SU-DHL-6 (cell line): ENCODE measurements at regions not wholly inside any gene's neighbourhood (a gene's known extent, or its start where the extent isn't known, plus 50 kb on each side); places are given as distances from the start of the nearest gene placed in this dataset.

Experiments
- H2AFZ ChIP-seq: fragments of 200-600 bp; sonication (generic); 2 replicates; pipeline ENCODE4 v1.6.1; 2014; ENCODE audit warnings: low read depth, mild to moderate bottlenecking, moderate library complexity, mixed read lengths, antibody characterized with exemption, low read length; ENCODE audit not compliant: severe bottlenecking
- H3F3A ChIP-seq: fragments of 200-600 bp; shearing (Covaris generic); 2 replicates; pipeline ENCODE4 v1.6.0; 2016; ENCODE audit warnings: antibody characterized with exemption, mild to moderate bottlenecking; ENCODE audit not compliant: insufficient read depth
- H3K27ac ChIP-seq: fragments of 200-600 bp; sonication (generic); 2 replicates; pipeline ENCODE4 v1.5.1; 2016; ENCODE audit warnings: low read depth, mild to moderate bottlenecking, low read length, moderate library complexity, mixed read lengths
- H3K27me3 ChIP-seq: fragments of 200-600 bp; sonication (generic), shearing (Covaris generic); 2 replicates; pipeline ENCODE4 v1.6.0; 2014; ENCODE audit warnings: mild to moderate bottlenecking, low read length
- H3K36me3 ChIP-seq: fragments of 200-600 bp; sonication (generic); 2 replicates; pipeline ENCODE4 v1.6.1; 2014; ENCODE audit warnings: mild to moderate bottlenecking, low read length, mixed read lengths
- H3K4me2 ChIP-seq: fragments of 300-600, 200-600 bp; shearing (Covaris generic), sonication (generic); 2 replicates; pipeline ENCODE4 v1.6.0; 2014; ENCODE audit warnings: low read length, low read depth, mild to moderate bottlenecking; ENCODE audit not compliant: poor library complexity, severe bottlenecking
- H3K4me3 ChIP-seq: fragments of 200-600 bp; sonication (generic); 2 replicates; pipeline ENCODE4 v1.5.1; 2014; ENCODE audit warnings: antibody characterized with exemption, low read length, mild to moderate bottlenecking, mixed read lengths; ENCODE audit not compliant: insufficient read depth, poor library complexity, severe bottlenecking
- H3K79me2 ChIP-seq: fragments of 200-600 bp; sonication (generic); 2 replicates; pipeline ENCODE4 v1.6.1; 2014; ENCODE audit warnings: mild to moderate bottlenecking, low read length, moderate library complexity; ENCODE audit not compliant: insufficient read depth
- H3K9ac ChIP-seq: fragments of 200-600 bp; sonication (generic); 2 replicates; pipeline ENCODE4 v1.7.0; 2014; ENCODE audit warnings: mild to moderate bottlenecking, low read length
- H3K9me2 ChIP-seq: fragments of 200-600 bp; sonication (generic); replicated peaks from 2 replicates; pipeline ENCODE4 v1.6.1; 2014; ENCODE audit warnings: low read length; ENCODE audit not compliant: insufficient read depth
- H3K9me3 ChIP-seq: fragments of 200-600 bp; sonication (generic); 2 replicates; pipeline ENCODE4 v1.6.1; 2014; ENCODE audit warnings: low read length, mixed read lengths; ENCODE audit not compliant: insufficient read depth
- H4K20me1 ChIP-seq: fragments of 200-600 bp; sonication (generic); 2 replicates; pipeline ENCODE4 v1.6.1; 2014; ENCODE audit warnings: low read depth, mild to moderate bottlenecking, antibody characterized with exemption, low read length, moderate library complexity, mixed read lengths
- EZH2phosphoT487 ChIP-seq: fragments of 200-600 bp; sonication (generic), shearing (Covaris generic); conservative IDR thresholded peaks from 2 replicates; pipeline ENCODE4 v1.6.1; 2018; ENCODE audit warnings: mild to moderate bottlenecking, antibody characterized with exemption, low read length, moderate library complexity, mixed read lengths
- TF ChIP-seq, protein P1 (sequence below): fragments of 200-600 bp; sonication (generic); IDR thresholded peaks from one replicate; pipeline ENCODE4 v1.5.1; 2017; ENCODE audit warnings: antibody characterized with exemption, mild to moderate bottlenecking, low read length, moderate library complexity; ENCODE audit not compliant: insufficient read depth, poor library complexity, severe bottlenecking

DNA sequence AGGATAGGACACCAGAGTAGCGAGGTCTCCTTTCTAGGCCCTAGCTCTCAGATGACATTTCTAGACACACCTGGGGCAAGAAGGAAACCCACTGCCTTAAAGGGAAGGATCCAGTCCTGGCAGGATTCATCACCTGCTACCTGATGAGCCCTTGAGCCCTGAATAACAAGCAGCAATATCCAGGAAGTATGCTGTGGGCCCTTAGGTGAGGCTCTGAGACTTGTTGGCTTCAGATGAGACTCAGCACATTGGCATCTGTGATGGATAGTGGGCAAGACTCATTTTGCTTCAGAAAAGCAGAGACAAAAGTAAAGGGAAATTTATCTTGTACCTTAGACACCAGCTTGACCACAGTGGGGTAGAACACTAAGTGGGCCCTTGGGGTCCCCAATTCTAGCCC, 238.4 kb upstream of the MEOX2 start:
- Histone ChIP-seq H3K9me3 (no peaks in the 10 kb centered on the region), H3K27ac (no peak overlapping the region), H3K36me3 (no peaks in the 10 kb centered on the region), H3K4me3 (no peak overlapping the region), H3F3A (no peaks in the 10 kb centered on the region), H2AFZ (no peak overlapping the region), H3K4me2 (no peak overlapping the region), H3K79me2 (no peaks in the 10 kb centered on the region), H4K20me1 (no peaks in the 10 kb centered on the region), H3K9me2 (no peaks in the 10 kb centered on the region), H3K27me3 (no peaks in the 10 kb centered on the region), H3K9ac (no peak overlapping the region)
- no peak for TF ChIP-seq EZH2phosphoT487
- TF ChIP-seq, protein P1, sequence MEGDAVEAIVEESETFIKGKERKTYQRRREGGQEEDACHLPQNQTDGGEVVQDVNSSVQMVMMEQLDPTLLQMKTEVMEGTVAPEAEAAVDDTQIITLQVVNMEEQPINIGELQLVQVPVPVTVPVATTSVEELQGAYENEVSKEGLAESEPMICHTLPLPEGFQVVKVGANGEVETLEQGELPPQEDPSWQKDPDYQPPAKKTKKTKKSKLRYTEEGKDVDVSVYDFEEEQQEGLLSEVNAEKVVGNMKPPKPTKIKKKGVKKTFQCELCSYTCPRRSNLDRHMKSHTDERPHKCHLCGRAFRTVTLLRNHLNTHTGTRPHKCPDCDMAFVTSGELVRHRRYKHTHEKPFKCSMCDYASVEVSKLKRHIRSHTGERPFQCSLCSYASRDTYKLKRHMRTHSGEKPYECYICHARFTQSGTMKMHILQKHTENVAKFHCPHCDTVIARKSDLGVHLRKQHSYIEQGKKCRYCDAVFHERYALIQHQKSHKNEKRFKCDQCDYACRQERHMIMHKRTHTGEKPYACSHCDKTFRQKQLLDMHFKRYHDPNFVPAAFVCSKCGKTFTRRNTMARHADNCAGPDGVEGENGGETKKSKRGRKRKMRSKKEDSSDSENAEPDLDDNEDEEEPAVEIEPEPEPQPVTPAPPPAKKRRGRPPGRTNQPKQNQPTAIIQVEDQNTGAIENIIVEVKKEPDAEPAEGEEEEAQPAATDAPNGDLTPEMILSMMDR = no peak

DNA sequence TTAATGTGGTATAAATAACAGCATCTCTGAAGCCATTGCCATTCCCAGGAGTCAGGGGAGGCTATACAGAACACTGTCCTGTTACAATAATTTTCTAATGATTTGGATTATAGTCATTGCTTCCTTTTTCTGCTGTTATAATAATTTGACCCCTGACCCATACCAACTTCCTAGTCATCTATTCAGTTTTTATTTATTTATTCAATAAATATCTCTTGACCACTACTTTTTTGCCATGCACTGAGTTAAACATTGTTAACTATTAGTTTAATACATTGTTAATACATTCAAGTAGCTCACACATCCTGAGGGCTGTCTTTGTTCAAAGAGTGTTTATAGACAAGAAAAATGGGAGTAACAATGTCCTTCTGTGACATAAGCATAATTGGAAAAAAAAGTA, 235.5 kb upstream of the MEOX2 start:
- Histone ChIP-seq H3K36me3 (no peaks in the 10 kb centered on the region), H3K9ac (no peak overlapping the region), H3K9me3 (no peaks in the 10 kb centered on the region), H2AFZ (no peak overlapping the region), H3K4me2 (no peak overlapping the region), H3K79me2 (no peaks in the 10 kb centered on the region), H3K4me3 (no peak overlapping the region), H3F3A (no peaks in the 10 kb centered on the region), H3K27ac (no peak overlapping the region), H3K9me2 (0 out of 2 replicates have a peak, but pooled peaks cover 4% of the 10 kb centered on the region), H4K20me1 (no peaks in the 10 kb centered on the region), H3K27me3 (no peaks in the 10 kb centered on the region; the same call in 1 of the 2 replicates)
- TF ChIP-seq EZH2phosphoT487 = no peak
- TF ChIP-seq, protein P1 = no peak

- H3K4me3 ChIP-seq = no peak overlapping the region
- H3K36me3 ChIP-seq = no peaks in the 10 kb centered on the region
- no peaks in the 10 kb centered on the region for H4K20me1 ChIP-seq
- H3K9ac ChIP-seq = no peak overlapping the region
- H3K9me3 ChIP-seq = no peaks in the 10 kb centered on the region
- TF ChIP-seq EZH2phosphoT487 = no peak
- TF ChIP-seq, protein P1 = no peak
- H3F3A ChIP-seq = no peaks in the 10 kb centered on the region
- H3K9me2 ChIP-seq = 0 out of 2 replicates have a peak, but pooled peaks cover 4% of the 10 kb centered on the region
- no peak overlapping the region for H2AFZ ChIP-seq
- no peak overlapping the region for H3K27ac ChIP-seq
- H3K27me3 ChIP-seq = no peaks in the 10 kb centered on the region; the same call in 1 of the 2 replicates
- no peak overlapping the region for H3K4me2 ChIP-seq
- H3K79me2 ChIP-seq = no peaks in the 10 kb centered on the region
Observed at GRCh38 chr7:15921576-15921975, 235.1 kb upstream of the MEOX2 start.
